OCI-LY7 (cell line): ENCODE measurements at regions not wholly inside any gene's neighbourhood (a gene's known extent, or its start where the extent isn't known, plus 50 kb on each side); places are given as distances from the start of the nearest gene placed in this dataset.

Source experiments
- CTCF ChIP-seq: fragments of 200-600 bp; sonication (generic); conservative IDR thresholded peaks from 2 replicates; pipeline ENCODE4 v1.5.1; 2014; ENCODE audit warnings: mild to moderate bottlenecking, antibody characterized with exemption, low read length, moderate library complexity, mixed read lengths
- EZH2phosphoT487 ChIP-seq: fragments of 200-600 bp; sonication (generic); IDR thresholded peaks from 2 replicates; pipeline ENCODE4 v1.6.1; 2018; ENCODE audit warnings: low read depth, borderline replicate concordance, mild to moderate bottlenecking, mixed run types, antibody characterized with exemption, low read length, moderate library complexity, mixed read lengths

GRCh38 chr11:69945157-69945556, 125.9 kb upstream of the FGF3 start:
- TF ChIP-seq CTCF (no peak), EZH2phosphoT487 (no peak)
